Spleen (tissue), 7 donors: ENCODE measurements at regions not wholly inside any gene's neighbourhood (a gene's known extent, or its start where the extent isn't known, plus 50 kb on each side); places are given as distances from the start of the nearest gene placed in this dataset.

Source experiments
- CTCF ChIP-seq, 11 experiments: fragments of 200-600 bp in 7 of 11; fragments of 450-650 bp in 4 of 11; sonication (generic) in 4 of 11; IDR thresholded peaks in 8 of 11; conservative IDR thresholded peaks in 3 of 11; 1 replicate in 7 of 11; 2 replicates in 4 of 11; pipeline versions ENCODE4 v1.4.0 to v1.8.0; 2016 to 2021; ENCODE audit warnings: antibody characterized with exemption in 11 of 11, inconsistent platforms in 4 of 11, mild to moderate bottlenecking in 1 of 11
- POLR2A ChIP-seq, 3 donors: fragments of 450-650 bp; IDR thresholded peaks; one replicate each; pipeline ENCODE4 v1.5.1; 2017; ENCODE audit warnings: antibody characterized with exemption in 3 of 3, mild to moderate bottlenecking in 1 of 3
- donor health status: DM: no; HTN: no; CAD: no; lungs with moderate emphysema.
- donor health status: DM: no; HTN: no; CAD: no.
- donor health status: DM: no; HTN: no; CAD: no.

GRCh38 chrX:148310426-148311165 lies 189.8 kb upstream of the AFF2 start:
- no peak for TF ChIP-seq CTCF (IDR thresholded peaks at IDR 0.05 in 8 of 11, conservative IDR thresholded peaks at IDR 0.05 in 3 of 11)
- TF ChIP-seq POLR2A (IDR thresholded peaks at IDR 0.05): no peak
